HG02678 (cell line): ENCODE measurements at regions not wholly inside any gene's neighbourhood (a gene's known extent, or its start where the extent isn't known, plus 50 kb on each side); places are given as distances from the start of the nearest gene placed in this dataset.

Source experiments
- ATAC-seq: cut with Tn5 transposase; IDR thresholded peaks from one replicate; pipeline ENCODE4 v1.9.1; 2021; ENCODE audit warnings: mild to moderate bottlenecking, moderate library complexity; ENCODE audit not compliant: unreplicated experiment

- no peak for ATAC-seq
Measured at GRCh38 chr1:59136541-59137275, 160.2 kb upstream of the FGGY start.

GRCh38 chr1:59137276-59137615 lies 159.6 kb upstream of the FGGY start:
- no peak for ATAC-seq

GRCh38 chr1:59137968-59138367 lies 158.9 kb upstream of the FGGY start:
- no peak for ATAC-seq

GRCh38 chr1:59138402-59138801 lies 158.5 kb upstream of the FGGY start:
- ATAC-seq, result no peak

- ATAC-seq, result no peak
Measured at GRCh38 chr1:59139396-59139795, 157.5 kb upstream of the FGGY start.

GRCh38 chr1:59141267-59141863 lies 155.5 kb upstream of the FGGY start:
- ATAC-seq, result no peak

- no peak for ATAC-seq
Measured at GRCh38 chr1:59142311-59143132, 154.4 kb upstream of the FGGY start.

GRCh38 chr1:59143133-59143487 lies 153.8 kb upstream of the FGGY start:
- ATAC-seq, result no peak

GRCh38 chr1:59143811-59144210 lies 153.1 kb upstream of the FGGY start:
- no peak for ATAC-seq

- no peak for ATAC-seq
Measured at GRCh38 chr1:59144959-59145358, 151.9 kb upstream of the FGGY start.

- ATAC-seq, result no peak
Measured at GRCh38 chr1:59146056-59146455, 150.8 kb upstream of the FGGY start.

GRCh38 chr1:59146651-59147358 lies 150.1 kb upstream of the FGGY start:
- ATAC-seq, result peak; percentile 55

- ATAC-seq, result no peak
Measured at GRCh38 chr1:59149435-59149834, 147.5 kb upstream of the FGGY start.

GRCh38 chr1:59150577-59151386 lies 146.1 kb upstream of the FGGY start:
- ATAC-seq, result peak; percentile 63

- no peak for ATAC-seq
Measured at GRCh38 chr1:59151387-59151761, 145.5 kb upstream of the FGGY start.

- ATAC-seq, result no peak
Measured at GRCh38 chr1:59151860-59152259, 145.0 kb upstream of the FGGY start.

- no peak for ATAC-seq
Measured at GRCh38 chr1:59152511-59152910, 144.4 kb upstream of the FGGY start.

GRCh38 chr1:59154401-59154800 lies 142.5 kb upstream of the FGGY start:
- no peak for ATAC-seq

- ATAC-seq, result no peak
Measured at GRCh38 chr1:59155351-59155750, 141.5 kb upstream of the FGGY start.

- ATAC-seq, result no peak
Measured at GRCh38 chr1:59156051-59156450, 140.8 kb upstream of the FGGY start.
